ENCODE measurements at regions not wholly inside any gene's neighbourhood (a gene's known extent, or its start where the extent isn't known, plus 50 kb on each side); places are given as distances from the start of the nearest gene placed in this dataset.

DNA sequence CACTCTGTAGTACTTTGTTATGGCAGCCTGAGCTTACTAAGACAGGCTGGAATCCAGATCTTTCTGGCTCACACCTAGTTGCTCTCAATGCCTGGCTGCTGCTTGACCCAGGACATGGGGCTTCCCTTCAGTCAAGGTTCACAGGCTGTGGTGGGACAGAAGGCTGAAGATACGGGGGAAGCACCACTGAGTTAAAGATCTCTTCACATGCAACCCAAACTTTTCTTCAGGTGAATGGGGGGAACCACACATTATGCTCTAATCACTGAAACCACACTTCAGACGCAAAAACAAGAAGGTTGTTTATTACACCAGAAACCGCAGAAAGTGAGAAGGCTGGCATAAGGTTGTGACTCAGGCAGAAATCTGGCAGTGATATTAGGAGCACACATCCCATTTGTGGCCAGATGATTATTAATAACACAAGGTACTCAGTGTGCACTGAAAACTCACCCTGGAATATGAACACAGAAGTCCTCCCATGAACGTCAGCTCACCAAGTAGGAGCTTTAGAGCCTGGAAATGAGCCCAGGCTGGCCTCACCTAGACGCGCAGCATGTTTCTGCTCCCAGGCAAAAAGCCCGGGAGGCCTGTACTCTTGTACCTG, 230.5 kb upstream of the CHRNA7 start:
- TF ChIP-seq, protein P1, sequence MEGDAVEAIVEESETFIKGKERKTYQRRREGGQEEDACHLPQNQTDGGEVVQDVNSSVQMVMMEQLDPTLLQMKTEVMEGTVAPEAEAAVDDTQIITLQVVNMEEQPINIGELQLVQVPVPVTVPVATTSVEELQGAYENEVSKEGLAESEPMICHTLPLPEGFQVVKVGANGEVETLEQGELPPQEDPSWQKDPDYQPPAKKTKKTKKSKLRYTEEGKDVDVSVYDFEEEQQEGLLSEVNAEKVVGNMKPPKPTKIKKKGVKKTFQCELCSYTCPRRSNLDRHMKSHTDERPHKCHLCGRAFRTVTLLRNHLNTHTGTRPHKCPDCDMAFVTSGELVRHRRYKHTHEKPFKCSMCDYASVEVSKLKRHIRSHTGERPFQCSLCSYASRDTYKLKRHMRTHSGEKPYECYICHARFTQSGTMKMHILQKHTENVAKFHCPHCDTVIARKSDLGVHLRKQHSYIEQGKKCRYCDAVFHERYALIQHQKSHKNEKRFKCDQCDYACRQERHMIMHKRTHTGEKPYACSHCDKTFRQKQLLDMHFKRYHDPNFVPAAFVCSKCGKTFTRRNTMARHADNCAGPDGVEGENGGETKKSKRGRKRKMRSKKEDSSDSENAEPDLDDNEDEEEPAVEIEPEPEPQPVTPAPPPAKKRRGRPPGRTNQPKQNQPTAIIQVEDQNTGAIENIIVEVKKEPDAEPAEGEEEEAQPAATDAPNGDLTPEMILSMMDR (conservative IDR thresholded peaks at IDR 0.05 in 1 of 2, IDR thresholded peaks at IDR 0.05 in 1 of 2; ENCODE audit: low read depth in 1 of 2, low read length in 2 of 2): no peak
- TF ChIP-seq EZH2 (IDR thresholded peaks at IDR 0.05; ENCODE audit: low read length, missing control alignments): no peak

DNA sequence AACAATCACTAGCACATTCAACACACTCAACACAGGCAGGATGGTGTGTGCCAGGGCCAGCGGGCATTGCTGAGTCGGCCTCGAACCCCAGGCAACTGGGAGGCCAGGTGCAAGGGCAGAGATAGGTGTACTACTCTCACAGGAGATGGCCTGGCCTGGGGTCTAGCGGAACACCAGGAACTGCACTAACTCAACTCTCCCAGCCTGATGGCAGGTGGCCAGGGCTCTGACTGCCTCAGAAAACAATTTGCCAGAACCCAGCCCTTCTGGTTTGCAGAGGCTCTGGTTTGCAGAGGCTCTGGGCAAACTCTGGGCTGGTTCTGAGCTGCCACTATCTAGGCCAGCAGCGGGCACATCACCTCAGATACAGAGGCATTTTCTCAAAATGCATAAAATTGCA, 229.2 kb upstream of the CHRNA7 start:
- peak in 1 of 2 donors; percentile 0 for DNase-seq (ENCODE audit: low read depth in 2 of 2)
- H3K27ac ChIP-seq (ENCODE audit: insufficient read depth, low read length): no peak overlapping the region
- TF ChIP-seq EZH2 (IDR thresholded peaks at IDR 0.05; ENCODE audit: low read length, missing control alignments): no peak
- TF ChIP-seq, protein P1 (conservative IDR thresholded peaks at IDR 0.05 in 1 of 2, IDR thresholded peaks at IDR 0.05 in 1 of 2; ENCODE audit: low read depth in 1 of 2, low read length in 2 of 2): no peak
- H3K9me3 ChIP-seq (ENCODE audit: control insufficient read depth, insufficient read depth, low read depth, low read length): no peaks in the 10 kb centered on the region
- no peaks in the 10 kb centered on the region for H3K36me3 ChIP-seq (ENCODE audit: control insufficient read depth, insufficient read depth, low read length)
- no peak overlapping the region for H3K9ac ChIP-seq (ENCODE audit: insufficient read depth, low read length)
- H3K27me3 ChIP-seq (ENCODE audit: control insufficient read depth, insufficient read depth, low read length): no peaks in the 10 kb centered on the region
- H3K4me3 ChIP-seq (replicated peaks in 1 of 4; ENCODE audit: control extremely low read depth in 1 of 4, insufficient read depth in 1 of 4, low read depth in 3 of 4, low read length in 4 of 4): no peak overlapping the region
- H2AFZ ChIP-seq (ENCODE audit: low read length): no peak overlapping the region
- H3K4me1 ChIP-seq (ENCODE audit: control insufficient read depth, extremely low read depth, insufficient read depth, low read length): no peaks in the 10 kb centered on the region
- H3K4me2 ChIP-seq (ENCODE audit: extremely low read depth, insufficient read depth, low read length): no peak overlapping the region
- no peaks in the 10 kb centered on the region for H3K79me2 ChIP-seq (ENCODE audit: control insufficient read depth, insufficient read depth, low read length)
- no peaks in the 10 kb centered on the region for H4K20me1 ChIP-seq (ENCODE audit: control insufficient read depth, extremely low read depth, insufficient read depth, low read length)

More for the DNA sequence above, 230.5 kb upstream of the CHRNA7 start:
- H3K4me3 ChIP-seq (replicated peaks in 1 of 4; ENCODE audit: control extremely low read depth in 1 of 4, insufficient read depth in 1 of 4, low read depth in 3 of 4, low read length in 4 of 4): no peak overlapping the region
- DNase-seq (ENCODE audit: low read depth in 2 of 2): no peak
- no peaks in the 10 kb centered on the region for H3K27me3 ChIP-seq (ENCODE audit: control insufficient read depth, insufficient read depth, low read length)
- no peaks in the 10 kb centered on the region for H3K79me2 ChIP-seq (ENCODE audit: control insufficient read depth, insufficient read depth, low read length)
- H3K27ac ChIP-seq (ENCODE audit: insufficient read depth, low read length): no peak overlapping the region
- no peak overlapping the region for H3K4me2 ChIP-seq (ENCODE audit: extremely low read depth, insufficient read depth, low read length)
- H3K9ac ChIP-seq (ENCODE audit: insufficient read depth, low read length): no peak overlapping the region
- H4K20me1 ChIP-seq (ENCODE audit: control insufficient read depth, extremely low read depth, insufficient read depth, low read length): no peaks in the 10 kb centered on the region
- H2AFZ ChIP-seq (ENCODE audit: low read length): no peak overlapping the region
- H3K9me3 ChIP-seq (ENCODE audit: control insufficient read depth, insufficient read depth, low read depth, low read length): no peaks in the 10 kb centered on the region
- H3K36me3 ChIP-seq (ENCODE audit: control insufficient read depth, insufficient read depth, low read length): no peaks in the 10 kb centered on the region
- no peaks in the 10 kb centered on the region for H3K4me1 ChIP-seq (ENCODE audit: control insufficient read depth, extremely low read depth, insufficient read depth, low read length)

DNA sequence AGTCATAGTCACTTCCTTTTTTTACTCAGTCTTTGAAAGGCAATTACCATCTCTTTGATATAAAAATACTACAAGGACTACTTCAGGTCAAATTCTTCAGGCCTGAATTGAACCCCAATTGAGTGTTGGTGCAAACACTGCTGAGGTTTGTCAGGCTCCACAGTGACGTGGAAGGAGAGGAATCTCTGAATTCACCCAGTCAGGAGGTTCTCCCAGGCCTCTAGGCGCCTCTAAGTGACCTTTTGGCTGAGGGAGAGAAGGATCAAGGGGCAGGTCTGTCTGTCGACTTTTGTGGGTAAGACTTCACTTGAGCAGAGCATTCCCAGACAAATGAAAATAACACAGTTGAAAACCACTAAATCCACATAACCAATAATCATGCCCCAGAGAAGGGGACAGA, 227.6 kb upstream of the CHRNA7 start:
- Histone ChIP-seq H3K9me3 (ENCODE audit: control insufficient read depth, insufficient read depth, low read depth, low read length) (no peaks in the 10 kb centered on the region), H3K27me3 (ENCODE audit: control insufficient read depth, insufficient read depth, low read length) (no peaks in the 10 kb centered on the region), H3K4me3 (replicated peaks in 1 of 4; ENCODE audit: control extremely low read depth in 1 of 4, insufficient read depth in 1 of 4, low read depth in 3 of 4, low read length in 4 of 4) (no peak overlapping the region), H3K4me2 (ENCODE audit: extremely low read depth, insufficient read depth, low read length) (no peak overlapping the region), H2AFZ (ENCODE audit: low read length) (no peak overlapping the region), H4K20me1 (ENCODE audit: control insufficient read depth, extremely low read depth, insufficient read depth, low read length) (no peaks in the 10 kb centered on the region), H3K4me1 (ENCODE audit: control insufficient read depth, extremely low read depth, insufficient read depth, low read length) (no peaks in the 10 kb centered on the region), H3K9ac (ENCODE audit: insufficient read depth, low read length) (no peak overlapping the region), H3K36me3 (ENCODE audit: control insufficient read depth, insufficient read depth, low read length) (no peaks in the 10 kb centered on the region), H3K79me2 (ENCODE audit: control insufficient read depth, insufficient read depth, low read length) (no peaks in the 10 kb centered on the region), H3K27ac (ENCODE audit: insufficient read depth, low read length) (no peak overlapping the region)
- DNase-seq (ENCODE audit: low read depth in 2 of 2): no peak
- TF ChIP-seq, protein P1 (conservative IDR thresholded peaks at IDR 0.05 in 1 of 2, IDR thresholded peaks at IDR 0.05 in 1 of 2; ENCODE audit: low read depth in 1 of 2, low read length in 2 of 2): no peak
- no peak for TF ChIP-seq EZH2 (IDR thresholded peaks at IDR 0.05; ENCODE audit: low read length, missing control alignments)
